HG03196 (cell line): ENCODE measurements at regions not wholly inside any gene's neighbourhood (a gene's known extent, or its start where the extent isn't known, plus 50 kb on each side); places are given as distances from the start of the nearest gene placed in this dataset.
A peak's percentile ranks its signal among the peaks of the same experiment; 100 is the strongest.

Source experiments
- ATAC-seq: cut with Tn5 transposase; IDR thresholded peaks from one replicate; pipeline ENCODE4 v1.9.1; 2021; ENCODE audit not compliant: unreplicated experiment

DNA sequence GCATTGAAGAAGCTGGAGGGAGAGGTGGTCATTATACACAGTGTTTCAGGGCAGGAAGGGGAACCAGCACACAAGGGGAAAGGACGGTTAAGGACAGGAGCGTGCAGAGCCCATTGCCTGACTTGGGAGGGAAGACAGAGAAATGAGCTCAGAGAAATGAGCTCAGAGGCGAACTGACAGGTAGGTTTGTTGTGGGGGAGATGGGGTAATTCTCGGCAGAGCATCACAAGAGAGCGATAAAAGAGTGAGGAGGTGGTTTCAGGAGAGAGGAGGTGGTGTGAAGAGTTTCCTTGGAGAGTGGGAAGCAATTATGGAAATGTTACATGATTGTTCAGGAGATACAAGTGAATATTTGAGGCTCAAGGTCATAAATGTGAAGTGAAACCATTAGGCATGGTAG is 61.0 kb downstream of the MRGPRX1 start:
- ATAC-seq, result no peak

DNA sequence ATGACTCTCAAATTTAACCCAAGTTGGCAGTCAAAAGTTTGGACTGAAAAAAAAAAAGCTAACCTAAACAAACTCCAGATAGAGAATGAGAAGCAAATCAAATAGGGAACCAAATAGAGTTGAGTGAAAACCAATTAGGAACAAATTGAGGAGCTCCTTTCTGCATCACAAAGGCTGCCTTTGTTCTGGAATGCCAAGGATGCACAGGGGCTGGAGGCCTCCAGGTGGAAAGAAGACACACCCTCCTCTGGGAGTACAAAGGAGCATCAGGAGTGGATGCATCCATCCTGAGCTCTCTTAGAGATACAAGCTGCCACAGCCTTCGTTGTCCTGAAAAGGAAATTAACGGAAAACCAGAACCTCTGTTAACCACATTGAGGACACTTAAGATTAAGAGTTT is 73.3 kb downstream of the MRGPRX1 start:
- no peak for ATAC-seq

DNA sequence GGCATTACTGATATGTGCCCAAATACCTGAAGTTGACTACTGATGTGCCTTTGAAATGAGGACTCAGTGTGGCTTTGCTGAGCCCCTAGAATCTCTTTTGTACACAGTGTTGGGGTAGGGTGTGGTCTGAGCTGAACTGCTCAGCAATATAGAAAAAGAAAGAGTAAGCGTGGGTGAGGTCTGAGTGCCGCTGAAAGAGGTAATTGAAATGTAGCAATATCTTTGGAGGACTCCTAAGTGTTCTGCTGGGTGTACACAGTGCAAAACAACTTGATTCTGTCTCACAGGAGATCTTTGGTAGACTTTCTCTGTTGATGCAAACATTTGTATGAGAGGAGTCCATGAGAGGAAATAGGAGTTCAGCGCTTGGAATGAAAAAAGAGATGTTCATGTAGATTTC is 73.7 kb upstream of the PTPN5 start:
- ATAC-seq, result no peak

DNA sequence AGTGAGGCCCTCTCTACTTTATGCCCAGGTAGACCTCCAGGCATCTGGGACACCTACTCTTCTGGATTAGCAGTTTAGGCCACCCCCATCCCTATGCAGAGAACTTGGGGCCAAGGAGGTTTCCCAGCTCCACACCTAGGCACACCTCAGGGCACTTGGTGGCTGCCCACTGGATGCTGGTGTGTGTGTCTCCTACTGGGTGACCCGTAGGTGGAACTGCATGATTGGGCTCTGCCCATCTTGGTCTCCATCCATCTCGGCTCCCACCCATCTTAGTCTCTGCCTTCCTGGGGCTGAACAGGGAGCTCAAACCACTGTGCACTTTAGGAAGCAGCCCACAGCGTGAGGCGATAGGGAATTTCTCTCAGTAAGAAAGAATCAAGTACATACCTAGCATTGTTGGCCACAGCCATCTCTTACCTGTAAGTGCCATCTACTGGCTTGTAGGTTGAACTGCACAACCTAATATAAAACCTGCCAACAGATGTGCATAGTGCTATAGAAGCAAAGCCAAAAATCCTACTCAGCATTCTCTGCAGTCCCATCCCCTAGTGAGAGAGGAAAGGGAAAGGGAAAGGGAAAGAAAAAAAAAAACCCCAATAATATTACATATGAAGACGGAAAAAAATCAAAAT is 61.6 kb upstream of the PTPN5 start:
- ATAC-seq, result peak; percentile 48

GRCh38 chr11:18849406-18849805 is 57.8 kb upstream of the PTPN5 start:
- no peak for ATAC-seq

- ATAC-seq, result no peak
Measured at GRCh38 chr11:18844753-18845367, 53.3 kb upstream of the PTPN5 start.
